Brain microvascular endothelial cell (primary cell): ENCODE measurements at regions not wholly inside any gene's neighbourhood (a gene's known extent, or its start where the extent isn't known, plus 50 kb on each side); places are given as distances from the start of the nearest gene placed in this dataset.

ENCODE experiments used
- DNase-seq: peaks from one replicate; pipeline ENCODE4 v3.0.0-alpha.2; 2020
- H3K27ac ChIP-seq: fragments of 250-450 bp; sonication (Bioruptor Pico); 2 replicates; pipeline ENCODE4 v1.5.1; 2020; ENCODE audit warnings: mild to moderate bottlenecking, moderate library complexity
- H3K27me3 ChIP-seq: fragments of 250-450 bp; sonication (Bioruptor Pico); replicated peaks from 2 replicates; pipeline ENCODE4 v1.5.1; 2020; ENCODE audit warnings: mild to moderate bottlenecking
- H3K36me3 ChIP-seq: fragments of 250-450 bp; sonication (Bioruptor Pico); replicated peaks from 2 replicates; pipeline ENCODE4 v1.5.1; 2020; ENCODE audit warnings: mild to moderate bottlenecking
- H3K4me3 ChIP-seq: 2 replicates; pipeline ENCODE4 v1.5.1; 2011; ENCODE audit warnings: low read depth, mild to moderate bottlenecking, control low read depth, low read length, moderate library complexity
- in situ Hi-C: cut with HindIII; loops from 2 replicates; pipeline ENCODE4 v1.10.0; 2017; ENCODE audit warnings: low sequenced_read_pairs, low pct_ligation_motif_present
- TF ChIP-seq, protein P1 (sequence below): IDR thresholded peaks from 2 replicates; pipeline ENCODE4 v1.5.1; 2011; ENCODE audit warnings: low read depth, mild to moderate bottlenecking, moderate library complexity, low read length, control low read depth, inconsistent platforms; ENCODE audit errors: missing control alignments

DNA sequence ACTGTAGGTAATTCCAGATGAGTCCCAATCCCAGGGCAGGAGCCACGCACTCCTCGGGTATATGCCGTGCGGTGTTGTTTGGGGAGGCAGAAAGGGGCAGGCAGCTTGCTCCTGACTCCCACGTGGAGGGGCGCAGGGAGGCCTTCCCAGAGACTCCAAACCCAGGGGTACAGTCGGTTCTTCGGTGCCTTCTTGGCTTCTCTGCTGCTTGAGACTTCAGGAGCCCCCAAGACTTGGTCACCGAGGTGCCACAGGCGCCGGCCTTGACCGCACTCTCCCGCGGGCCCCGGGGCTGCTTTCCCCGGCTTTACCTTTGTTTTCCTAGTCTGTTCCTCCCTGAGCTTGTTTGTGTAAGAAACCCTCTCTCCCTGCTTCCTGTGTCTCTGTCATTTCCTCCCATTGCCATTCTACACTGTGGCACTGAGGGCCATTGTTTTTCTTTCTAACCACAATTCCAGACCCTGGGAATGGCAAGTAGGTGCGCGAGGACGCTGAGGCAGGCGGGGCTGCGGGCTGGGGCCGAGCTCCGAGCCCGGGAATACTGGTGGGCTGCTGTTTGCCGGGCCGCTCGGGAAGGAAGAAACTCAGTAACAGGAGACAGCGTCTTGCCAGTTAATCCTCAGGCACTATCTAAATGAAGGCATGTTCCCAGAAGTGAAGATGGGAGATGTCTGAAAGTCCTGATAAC lies 215.6 kb upstream of the HEY2 start:
- TF ChIP-seq, protein P1, sequence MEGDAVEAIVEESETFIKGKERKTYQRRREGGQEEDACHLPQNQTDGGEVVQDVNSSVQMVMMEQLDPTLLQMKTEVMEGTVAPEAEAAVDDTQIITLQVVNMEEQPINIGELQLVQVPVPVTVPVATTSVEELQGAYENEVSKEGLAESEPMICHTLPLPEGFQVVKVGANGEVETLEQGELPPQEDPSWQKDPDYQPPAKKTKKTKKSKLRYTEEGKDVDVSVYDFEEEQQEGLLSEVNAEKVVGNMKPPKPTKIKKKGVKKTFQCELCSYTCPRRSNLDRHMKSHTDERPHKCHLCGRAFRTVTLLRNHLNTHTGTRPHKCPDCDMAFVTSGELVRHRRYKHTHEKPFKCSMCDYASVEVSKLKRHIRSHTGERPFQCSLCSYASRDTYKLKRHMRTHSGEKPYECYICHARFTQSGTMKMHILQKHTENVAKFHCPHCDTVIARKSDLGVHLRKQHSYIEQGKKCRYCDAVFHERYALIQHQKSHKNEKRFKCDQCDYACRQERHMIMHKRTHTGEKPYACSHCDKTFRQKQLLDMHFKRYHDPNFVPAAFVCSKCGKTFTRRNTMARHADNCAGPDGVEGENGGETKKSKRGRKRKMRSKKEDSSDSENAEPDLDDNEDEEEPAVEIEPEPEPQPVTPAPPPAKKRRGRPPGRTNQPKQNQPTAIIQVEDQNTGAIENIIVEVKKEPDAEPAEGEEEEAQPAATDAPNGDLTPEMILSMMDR, result no peak
- no peaks in the 10 kb centered on the region for H3K27me3 ChIP-seq
- H3K4me3 ChIP-seq, result peak overlapping the region; percentile 45
- in situ Hi-C loops, result no loop called here
- H3K36me3 ChIP-seq, result no peaks in the 10 kb centered on the region
- DNase-seq, result no peak
- no peak overlapping the region for H3K27ac ChIP-seq

- Histone ChIP-seq H3K36me3 (no peaks in the 10 kb centered on the region), H3K27me3 (no peaks in the 10 kb centered on the region), H3K4me3 (peak overlapping the region; percentile 45), H3K27ac (no peak overlapping the region)
- in situ Hi-C loops, result no loop called here
- no peak for DNase-seq
- TF ChIP-seq, protein P1, result no peak
Measured at GRCh38 chr6:125534430-125535263, 214.8 kb upstream of the HEY2 start.

DNA sequence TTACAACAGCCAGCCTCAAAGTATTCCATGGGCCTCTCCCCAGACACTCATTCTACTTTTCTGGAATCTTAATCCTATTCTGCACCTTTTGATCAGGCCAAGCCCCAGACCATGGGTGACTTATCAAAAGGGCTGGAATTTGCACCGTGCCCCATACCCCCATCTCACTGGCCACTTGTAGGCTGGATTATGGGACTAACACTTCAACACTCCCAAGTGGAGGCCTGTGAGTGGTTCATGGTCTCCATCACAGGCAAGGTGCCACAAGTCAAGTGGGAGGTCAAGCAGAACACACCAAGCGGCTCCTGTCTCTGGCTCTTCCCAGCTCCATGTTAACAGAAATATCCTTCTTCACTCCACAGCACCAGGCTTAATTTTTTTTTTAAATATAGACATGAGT lies 212.3 kb upstream of the HEY2 start:
- TF ChIP-seq, protein P1, result no peak
- H3K27me3 ChIP-seq, result no peaks in the 10 kb centered on the region
- in situ Hi-C loops, result no loop called here

GRCh38 chr6:125539892-125540291 lies 209.5 kb upstream of the HEY2 start:
- Histone ChIP-seq H3K27ac (no peak overlapping the region), H3K36me3 (no peaks in the 10 kb centered on the region), H3K4me3 (no peak overlapping the region), H3K27me3 (no peaks in the 10 kb centered on the region)
- in situ Hi-C loops, result no loop called here
- DNase-seq, result no peak
- TF ChIP-seq, protein P1, result no peak

More for the DNA sequence above, 212.3 kb upstream of the HEY2 start:
- H3K27ac ChIP-seq, result no peak overlapping the region
- H3K4me3 ChIP-seq, result no peak overlapping the region
- no peaks in the 10 kb centered on the region for H3K36me3 ChIP-seq
- DNase-seq, result no peak

DNA sequence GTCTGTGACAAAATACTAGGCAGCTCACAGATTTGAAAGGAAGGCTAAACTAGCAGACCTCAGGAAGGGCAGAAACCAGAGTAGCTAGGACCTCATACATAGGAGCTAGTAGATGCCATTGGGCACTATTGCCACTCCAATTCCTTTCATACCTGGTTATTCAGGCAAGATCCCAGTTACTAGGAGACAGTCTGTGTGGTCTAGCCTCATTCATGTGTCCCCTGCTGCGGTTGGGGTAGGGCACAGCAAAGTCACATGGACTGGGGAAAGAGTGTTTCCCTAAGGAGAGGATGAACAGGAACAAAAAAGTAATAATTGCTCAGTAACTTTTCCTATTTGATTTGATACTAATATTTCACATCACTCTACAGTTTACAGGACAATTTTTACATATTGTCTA lies 204.6 kb upstream of the HEY2 start:
- no peak for DNase-seq
- H3K4me3 ChIP-seq, result no peak overlapping the region
- H3K36me3 ChIP-seq, result no peaks in the 10 kb centered on the region
- in situ Hi-C loops, result no loop called here
- H3K27me3 ChIP-seq, result no peaks in the 10 kb centered on the region
- H3K27ac ChIP-seq, result no peak overlapping the region
- TF ChIP-seq, protein P1, result no peak
